ENCODE measurements at regions not wholly inside any gene's neighbourhood (a gene's known extent, or its start where the extent isn't known, plus 50 kb on each side); places are given as distances from the start of the nearest gene placed in this dataset.

- no peak for DNase-seq (ENCODE audit: low read depth)
Measured at GRCh38 chr2:22829791-22830190, 555.2 kb upstream of the KLHL29 start.

GRCh38 chr2:22832196-22832595, 552.8 kb upstream of the KLHL29 start:
- DNase-seq (ENCODE audit: low read depth): no peak

- DNase-seq (ENCODE audit: low read depth): no peak
Measured at GRCh38 chr2:22838461-22838860, 546.5 kb upstream of the KLHL29 start.

GRCh38 chr2:22842205-22842869, 542.6 kb upstream of the KLHL29 start:
- DNase-seq (ENCODE audit: low read depth): no peak

- no peak for DNase-seq (ENCODE audit: low read depth)
Measured at GRCh38 chr2:22843919-22844537, 541.0 kb upstream of the KLHL29 start.

GRCh38 chr2:22850310-22850709, 534.7 kb upstream of the KLHL29 start:
- DNase-seq (ENCODE audit: low read depth): no peak

DNA sequence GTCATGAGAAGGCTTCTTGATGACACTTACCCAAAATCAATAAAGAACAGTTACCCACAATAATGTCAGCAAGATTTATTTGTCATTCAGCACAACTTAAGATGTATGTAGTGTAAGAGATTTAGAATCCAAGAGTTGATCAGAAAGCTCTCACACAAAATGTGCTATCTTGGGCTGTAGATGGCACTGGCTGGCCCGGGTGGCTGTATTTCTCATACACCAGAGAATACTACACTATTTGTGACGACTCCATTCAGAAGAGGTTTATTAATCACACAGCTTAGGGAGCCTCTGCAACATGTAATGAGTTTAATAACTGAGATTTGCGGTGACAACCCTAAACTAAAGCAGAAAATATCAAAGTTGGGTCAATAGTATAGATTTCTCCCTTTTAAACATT, 530.4 kb upstream of the KLHL29 start:
- DNase-seq (ENCODE audit: low read depth): no peak

- no peak for DNase-seq (ENCODE audit: low read depth)
Measured at GRCh38 chr2:22855081-22855480, 529.9 kb upstream of the KLHL29 start.

DNA sequence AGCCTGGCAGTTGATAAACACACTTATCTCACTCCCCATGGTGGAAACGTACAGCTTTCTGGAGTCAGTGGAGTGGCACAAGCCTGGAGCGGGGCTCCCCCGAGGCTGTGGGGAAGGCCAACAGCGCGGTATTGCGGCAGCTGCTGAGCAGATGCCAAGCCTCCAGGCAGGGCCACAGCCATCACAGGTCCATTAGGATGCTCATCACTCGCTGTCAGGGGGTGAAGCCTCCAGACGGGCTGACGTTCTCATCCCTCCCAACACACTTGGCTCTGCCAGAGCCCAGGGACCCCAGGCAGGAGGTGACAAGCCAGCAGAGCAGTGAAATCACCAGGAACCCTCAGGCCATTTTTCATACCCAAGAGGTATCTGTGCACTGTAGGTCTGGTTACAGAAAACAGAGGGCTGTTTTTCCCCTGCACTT, 529.2 kb upstream of the KLHL29 start:
- no peak for DNase-seq (ENCODE audit: low read depth)

DNA sequence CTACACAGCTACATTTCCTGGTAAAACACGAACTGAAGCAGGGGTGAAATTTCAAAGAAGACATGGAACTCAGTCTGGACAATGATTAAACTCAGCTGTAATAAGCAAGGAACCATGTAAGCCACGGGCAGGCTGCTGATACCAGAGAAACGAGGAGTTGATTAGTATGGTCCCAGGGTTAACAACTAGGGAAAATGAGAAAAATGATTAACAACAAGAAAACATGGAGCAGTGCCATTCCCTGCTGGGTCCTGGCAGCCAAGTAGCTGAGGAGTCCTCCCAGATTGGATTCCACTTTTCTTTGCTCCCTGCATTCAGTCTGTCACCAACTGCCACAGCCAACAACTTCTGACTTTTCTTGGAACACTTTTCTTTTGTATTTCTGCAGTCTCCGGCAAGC, 517.0 kb upstream of the KLHL29 start:
- no peak for DNase-seq (ENCODE audit: low read depth)

DNA sequence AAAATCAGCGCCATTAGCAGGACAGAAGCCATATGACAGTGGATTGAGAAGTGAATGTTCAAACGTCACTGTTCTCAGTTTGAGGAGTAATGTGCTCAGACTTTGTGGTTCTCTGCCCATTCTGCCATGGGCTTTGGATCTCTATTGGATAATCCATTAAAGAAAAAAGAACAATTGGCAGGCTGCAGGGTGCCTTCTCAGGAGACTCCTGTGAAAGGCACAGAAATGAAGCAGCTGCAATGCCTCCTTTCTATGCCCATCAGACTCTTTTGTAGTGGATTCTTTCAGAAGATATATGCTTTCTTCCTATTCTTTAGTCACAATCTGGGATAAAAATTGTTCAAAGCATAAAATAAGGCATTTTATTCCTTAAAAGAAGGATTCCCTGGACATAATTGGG, 506.9 kb upstream of the KLHL29 start:
- no peak for DNase-seq (ENCODE audit: low read depth)

- no peak for DNase-seq (ENCODE audit: low read depth)
Measured at GRCh38 chr2:22879009-22879863, 505.7 kb upstream of the KLHL29 start.

GRCh38 chr2:22880161-22880560, 504.8 kb upstream of the KLHL29 start:
- DNase-seq (ENCODE audit: low read depth): no peak

GRCh38 chr2:22882011-22882410, 503.0 kb upstream of the KLHL29 start:
- no peak for DNase-seq (ENCODE audit: low read depth)

GRCh38 chr2:22882643-22883042, 502.3 kb upstream of the KLHL29 start:
- no peak for DNase-seq (ENCODE audit: low read depth)

- no peak for DNase-seq (ENCODE audit: low read depth)
Measured at GRCh38 chr2:22883054-22883453, 501.9 kb upstream of the KLHL29 start.

GRCh38 chr2:22885245-22885644, 499.7 kb upstream of the KLHL29 start:
- no peak for DNase-seq (ENCODE audit: low read depth)

GRCh38 chr2:22887426-22887825, 497.6 kb upstream of the KLHL29 start:
- DNase-seq (ENCODE audit: low read depth): no peak

DNA sequence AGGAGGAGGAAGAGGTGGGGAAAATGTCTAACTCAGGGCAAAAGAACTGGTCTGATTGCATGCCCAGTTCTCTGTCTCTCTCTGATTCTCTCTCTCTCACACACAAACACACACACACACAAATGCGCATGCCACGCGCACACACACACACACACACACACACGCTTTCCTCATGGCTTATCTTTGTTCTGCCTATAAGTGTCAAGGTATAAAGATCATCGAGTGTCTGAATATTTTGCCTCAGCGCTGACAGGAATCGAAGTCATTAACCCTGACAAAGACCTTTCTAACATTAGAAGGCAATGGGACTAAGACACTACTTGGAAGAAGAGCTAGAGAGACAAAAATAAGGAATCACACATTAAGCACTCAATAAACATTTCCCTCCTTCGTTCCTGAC, 497.1 kb upstream of the KLHL29 start:
- no peak for DNase-seq (ENCODE audit: low read depth)

DNA sequence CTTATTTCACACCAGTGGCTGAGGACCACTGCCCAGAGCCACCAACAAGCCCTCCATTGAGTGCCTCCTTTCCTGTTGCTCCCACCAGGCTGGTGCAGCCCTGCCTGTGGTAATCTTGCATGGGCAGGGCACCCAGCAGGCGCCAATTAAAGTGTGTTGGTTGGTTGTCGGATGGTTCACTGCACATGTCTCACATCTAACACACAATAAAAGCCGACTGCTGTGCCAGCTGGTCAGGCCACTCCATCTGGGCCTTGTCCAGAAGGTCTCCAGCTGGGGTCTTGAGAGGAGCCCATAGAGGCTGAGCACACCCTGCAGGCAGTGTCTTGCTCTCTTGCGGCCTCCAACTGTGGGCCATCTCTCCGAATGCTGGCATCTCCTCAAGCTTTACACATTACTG, 494.8 kb upstream of the KLHL29 start:
- DNase-seq (ENCODE audit: low read depth): no peak

DNA sequence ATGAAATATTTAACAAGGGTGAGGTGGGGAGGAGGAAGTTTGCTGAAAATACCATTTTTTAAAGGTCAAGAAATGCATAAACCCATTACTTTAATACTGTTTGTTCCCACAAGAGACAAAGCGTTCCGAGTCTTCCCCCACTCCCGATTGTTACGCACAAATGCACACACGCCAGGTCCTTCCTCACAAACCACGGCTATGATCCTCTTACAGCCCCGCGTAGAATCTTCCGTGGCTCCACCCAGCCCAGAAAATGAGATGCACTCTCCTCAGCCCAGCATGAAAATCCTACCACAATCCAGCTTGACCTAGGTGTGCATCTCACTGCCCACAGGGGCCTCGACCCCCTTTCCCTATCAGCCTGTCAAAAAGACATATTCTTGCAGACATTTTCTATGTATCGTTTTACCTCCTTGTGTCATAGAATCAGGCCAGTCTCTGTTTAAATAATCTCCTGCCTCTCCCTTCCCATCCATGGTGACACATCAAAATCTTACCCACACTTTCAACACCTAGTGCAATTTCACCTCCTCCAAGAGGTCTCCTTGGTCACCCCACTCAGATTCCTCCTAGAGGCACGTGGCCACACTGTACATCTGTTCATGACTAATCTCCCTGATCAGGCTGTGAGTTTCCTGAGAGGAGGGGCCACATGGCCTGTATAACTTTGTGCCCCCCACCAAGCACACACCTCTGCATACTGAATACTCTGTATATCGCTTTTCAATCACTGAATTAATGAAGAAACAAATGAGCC, 491.0 kb upstream of the KLHL29 start:
- no peak for DNase-seq (ENCODE audit: low read depth)

DNA sequence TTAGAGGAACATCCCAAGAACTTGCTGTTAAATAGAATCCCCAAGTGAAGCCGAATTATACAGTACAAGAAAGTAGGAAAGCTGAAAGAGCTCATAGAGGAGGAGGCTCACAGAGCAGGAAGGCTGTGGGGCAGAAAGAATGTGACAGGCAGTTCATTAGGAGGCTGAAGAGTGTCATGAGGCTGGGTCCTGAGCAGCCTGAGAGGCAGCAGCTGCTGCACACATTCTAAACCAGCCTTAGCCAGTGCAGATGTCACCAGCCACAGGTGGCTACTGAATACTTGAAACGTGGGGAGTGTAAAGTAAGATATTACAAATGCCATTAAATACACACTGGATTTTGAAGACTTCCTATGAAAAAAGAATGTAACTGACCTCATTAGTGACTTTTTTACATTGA, 490.2 kb upstream of the KLHL29 start:
- DNase-seq (ENCODE audit: low read depth): no peak

Data from stimulated activated CD8-positive, alpha-beta memory T cell treated with anti-CD3 and anti-CD28 coated beads, Interleukin-12 subunit alpha, Interleukin-12 subunit beta, amount 100 ng/mL, for 1 hour (primary cell).